Fibroblast of lung (primary cell): ENCODE measurements at regions not wholly inside any gene's neighbourhood (a gene's known extent, or its start where the extent isn't known, plus 50 kb on each side); places are given as distances from the start of the nearest gene placed in this dataset.

Experiments
- DNase-seq, 2 donors: peaks; one replicate each; pipeline versions ENCODE4 v3.0.0 to v3.0.0-alpha.2; 2010; ENCODE audit warnings: low read depth in 2 of 2
- H2AFZ ChIP-seq: 2 replicates; pipeline ENCODE4 v1.5.1; 2012; ENCODE audit warnings: low read length, control low read depth, inconsistent platforms
- H3K27ac ChIP-seq: 2 replicates; pipeline ENCODE4 v1.5.1; 2011; ENCODE audit warnings: low read length, control low read depth; ENCODE audit not compliant: insufficient read depth
- H3K27me3 ChIP-seq: 2 replicates; pipeline ENCODE4 v1.5.1; 2011; ENCODE audit warnings: mild to moderate bottlenecking, low read length; ENCODE audit not compliant: control insufficient read depth, insufficient read depth
- H3K36me3 ChIP-seq: 2 replicates; pipeline ENCODE4 v1.5.1; 2011; ENCODE audit warnings: low read length; ENCODE audit not compliant: control insufficient read depth, insufficient read depth
- H3K4me1 ChIP-seq: 2 replicates; pipeline ENCODE4 v1.5.1; 2011; ENCODE audit warnings: low read length; ENCODE audit not compliant: control insufficient read depth, insufficient read depth; ENCODE audit errors: extremely low read depth
- H3K4me2 ChIP-seq: 2 replicates; pipeline ENCODE4 v1.5.1; 2011; ENCODE audit warnings: low read length, control low read depth; ENCODE audit not compliant: insufficient read depth; ENCODE audit errors: extremely low read depth
- H3K4me3 ChIP-seq, 4 experiments: fragments of 200-600 bp in 1 of 4; sonication (generic) in 1 of 4; replicated peaks in 1 of 4; 2 replicates each; pipeline ENCODE4 v1.5.1; 2011 to 2016; ENCODE audit warnings: low read length in 4 of 4, low read depth in 3 of 4, mild to moderate bottlenecking in 3 of 4, control low read depth in 2 of 4, inconsistent platforms in 1 of 4, mixed read lengths in 1 of 4; ENCODE audit not compliant: insufficient read depth in 1 of 4; ENCODE audit errors: control extremely low read depth in 1 of 4
- H3K79me2 ChIP-seq: 2 replicates; pipeline ENCODE4 v1.5.1; 2012; ENCODE audit warnings: mild to moderate bottlenecking, low read length, inconsistent platforms; ENCODE audit not compliant: control insufficient read depth, insufficient read depth
- H3K9ac ChIP-seq: 2 replicates; pipeline ENCODE4 v1.5.1; 2011; ENCODE audit warnings: mild to moderate bottlenecking, low read length, control low read depth; ENCODE audit not compliant: insufficient read depth
- H3K9me3 ChIP-seq: 2 replicates; pipeline ENCODE4 v1.5.1; 2012; ENCODE audit warnings: low read depth, low read length; ENCODE audit not compliant: control insufficient read depth, insufficient read depth
- H4K20me1 ChIP-seq: 2 replicates; pipeline ENCODE4 v1.5.1; 2011; ENCODE audit warnings: low read length; ENCODE audit not compliant: control insufficient read depth, insufficient read depth; ENCODE audit errors: extremely low read depth
- CTCF ChIP-seq, 2 donors: IDR thresholded peaks in 1 of 2; conservative IDR thresholded peaks in 1 of 2; 1 replicate in 1 of 2; 2 replicates in 1 of 2; pipeline ENCODE4 v1.5.1; 2011 to 2012; ENCODE audit warnings: low read length in 2 of 2, control low read depth in 1 of 2, inconsistent platforms in 1 of 2, low read depth in 1 of 2, mild to moderate bottlenecking in 1 of 2
- EZH2 ChIP-seq: IDR thresholded peaks from 2 replicates; pipeline ENCODE4 v1.5.1; 2012; ENCODE audit warnings: low read length, control low read depth, mild to moderate bottlenecking; ENCODE audit errors: missing control alignments

DNA sequence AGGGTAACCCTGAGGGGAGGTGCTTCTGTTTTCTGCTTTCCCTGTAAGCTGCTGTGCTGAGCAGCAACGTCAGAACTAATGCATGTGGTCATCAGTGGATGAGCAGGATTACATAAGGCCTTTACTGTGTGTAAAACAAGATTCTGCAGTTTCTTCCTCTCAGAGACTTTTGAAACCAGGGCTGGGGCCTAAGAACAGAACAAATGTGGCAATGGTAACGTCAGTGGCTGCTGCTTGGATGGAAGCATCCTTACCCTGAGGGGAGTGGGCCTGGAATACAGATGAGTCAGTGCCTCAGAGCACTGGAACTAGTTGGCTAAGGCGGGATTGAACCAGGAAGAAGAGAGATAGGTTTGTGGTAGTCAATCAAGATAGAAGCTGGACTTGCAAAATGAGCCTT lies 180.2 kb upstream of the KCNH8 start:
- Histone ChIP-seq H3K4me2 (no peak overlapping the region), H3K9ac (no peak overlapping the region), H3K27ac (no peak overlapping the region), H3K9me3 (no peaks in the 10 kb centered on the region), H4K20me1 (no peaks in the 10 kb centered on the region), H2AFZ (no peak overlapping the region), H3K4me3 (no peak overlapping the region), H3K27me3 (no peaks in the 10 kb centered on the region), H3K36me3 (no peaks in the 10 kb centered on the region), H3K4me1 (no peaks in the 10 kb centered on the region), H3K79me2 (no peaks in the 10 kb centered on the region)
- DNase-seq, result no peak
- TF ChIP-seq CTCF (conservative IDR thresholded peaks at IDR 0.05 in 1 of 2, IDR thresholded peaks at IDR 0.05 in 1 of 2; ENCODE audit: low read depth in 1 of 2, low read length in 2 of 2) (no peak), EZH2 (no peak)

- Histone ChIP-seq H3K79me2 (no peaks in the 10 kb centered on the region), H3K4me3 (no peak overlapping the region)
- no peak for DNase-seq
Measured at GRCh38 chr3:18965781-18966180, 182.5 kb upstream of the KCNH8 start.

GRCh38 chr3:18964640-18965039 lies 183.7 kb upstream of the KCNH8 start:
- H3K4me3 ChIP-seq, result no peak overlapping the region
- DNase-seq, result no peak

More at GRCh38 chr3:18965781-18966180, 182.5 kb upstream of the KCNH8 start:
- H3K27ac ChIP-seq, result no peak overlapping the region
- no peaks in the 10 kb centered on the region for H3K4me1 ChIP-seq
- H3K9ac ChIP-seq, result no peak overlapping the region
- H4K20me1 ChIP-seq, result no peaks in the 10 kb centered on the region
- no peak overlapping the region for H3K4me2 ChIP-seq
- TF ChIP-seq CTCF (conservative IDR thresholded peaks at IDR 0.05 in 1 of 2, IDR thresholded peaks at IDR 0.05 in 1 of 2; ENCODE audit: low read depth in 1 of 2, low read length in 2 of 2) (no peak), EZH2 (no peak)
- no peak overlapping the region for H2AFZ ChIP-seq
- no peaks in the 10 kb centered on the region for H3K27me3 ChIP-seq
- H3K36me3 ChIP-seq, result no peaks in the 10 kb centered on the region
- H3K9me3 ChIP-seq, result no peaks in the 10 kb centered on the region

More at GRCh38 chr3:18964640-18965039, 183.7 kb upstream of the KCNH8 start:
- H3K4me2 ChIP-seq, result no peak overlapping the region
- H3K27ac ChIP-seq, result no peak overlapping the region
- H3K27me3 ChIP-seq, result no peaks in the 10 kb centered on the region
- TF ChIP-seq CTCF (conservative IDR thresholded peaks at IDR 0.05 in 1 of 2, IDR thresholded peaks at IDR 0.05 in 1 of 2; ENCODE audit: low read depth in 1 of 2, low read length in 2 of 2), result no peak
- no peak for TF ChIP-seq EZH2
- no peaks in the 10 kb centered on the region for H4K20me1 ChIP-seq
- H3K36me3 ChIP-seq, result no peaks in the 10 kb centered on the region
- no peak overlapping the region for H2AFZ ChIP-seq
- H3K9ac ChIP-seq, result no peak overlapping the region
- H3K79me2 ChIP-seq, result no peaks in the 10 kb centered on the region
- H3K4me1 ChIP-seq, result no peaks in the 10 kb centered on the region
- no peaks in the 10 kb centered on the region for H3K9me3 ChIP-seq
